Muscle layer of colon (tissue), 2 donors: ENCODE measurements at regions not wholly inside any gene's neighbourhood (a gene's known extent, or its start where the extent isn't known, plus 50 kb on each side); places are given as distances from the start of the nearest gene placed in this dataset.

ENCODE experiments used
- H3K27ac ChIP-seq: one replicate; pipeline ENCODE4 v1.7.0; 2013; ENCODE audit warnings: low read depth, mild to moderate bottlenecking, low read length, moderate library complexity
- H3K27me3 ChIP-seq, 2 donors: one replicate each; pipeline ENCODE4 v1.7.0; 2013; ENCODE audit warnings: low read length in 2 of 2, mild to moderate bottlenecking in 2 of 2; ENCODE audit not compliant: insufficient read depth in 2 of 2, control insufficient read depth in 1 of 2
- H3K36me3 ChIP-seq: one replicate; pipeline ENCODE4 v1.7.0; 2013; ENCODE audit warnings: mild to moderate bottlenecking, low read length; ENCODE audit not compliant: insufficient read depth
- H3K4me1 ChIP-seq: one replicate; pipeline ENCODE4 v1.7.0; 2013; ENCODE audit warnings: mild to moderate bottlenecking, low read length; ENCODE audit not compliant: insufficient read depth
- H3K4me3 ChIP-seq, 2 donors: one replicate each; pipeline ENCODE4 v1.7.0; 2013; ENCODE audit warnings: low read length in 2 of 2, low read depth in 1 of 2, mild to moderate bottlenecking in 1 of 2, moderate library complexity in 1 of 2
- H3K9ac ChIP-seq: one replicate; pipeline ENCODE4 v1.7.0; 2013; ENCODE audit warnings: low read length
- H3K9me3 ChIP-seq: one replicate; pipeline ENCODE4 v1.7.0; 2013; ENCODE audit warnings: mild to moderate bottlenecking, low read length
- donor health status: abdominal sarcoma.
- donor health status: Adenocarcinoma of cecum.

DNA sequence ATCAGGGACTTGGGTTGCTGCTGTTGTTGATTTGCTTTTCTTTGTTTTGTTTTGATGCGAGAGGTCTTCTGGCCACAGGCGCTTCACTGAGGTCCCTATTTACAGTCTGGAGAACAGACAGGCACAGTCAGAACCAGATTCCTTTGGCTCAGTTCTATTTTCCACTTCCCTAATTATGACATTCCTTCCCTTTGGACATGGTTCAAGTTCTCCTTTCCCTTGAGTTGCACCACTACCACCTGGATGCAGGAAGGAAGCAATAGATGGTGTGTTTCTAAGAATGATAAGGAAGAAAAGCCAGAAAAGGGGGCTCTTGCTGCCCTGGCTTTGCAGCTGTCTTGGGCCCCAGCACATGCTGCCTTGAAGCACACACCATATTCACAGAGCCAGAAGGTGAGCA, 160.6 kb downstream of the MAF start:
- Histone ChIP-seq H3K27me3 (no peaks in the 10 kb centered on the region), H3K27ac (no peak overlapping the region), H3K4me3 (no peak overlapping the region), H3K9me3 (no peaks in the 10 kb centered on the region), H3K36me3 (no peaks in the 10 kb centered on the region), H3K9ac (no peak overlapping the region), H3K4me1 (no peaks in the 10 kb centered on the region)

DNA sequence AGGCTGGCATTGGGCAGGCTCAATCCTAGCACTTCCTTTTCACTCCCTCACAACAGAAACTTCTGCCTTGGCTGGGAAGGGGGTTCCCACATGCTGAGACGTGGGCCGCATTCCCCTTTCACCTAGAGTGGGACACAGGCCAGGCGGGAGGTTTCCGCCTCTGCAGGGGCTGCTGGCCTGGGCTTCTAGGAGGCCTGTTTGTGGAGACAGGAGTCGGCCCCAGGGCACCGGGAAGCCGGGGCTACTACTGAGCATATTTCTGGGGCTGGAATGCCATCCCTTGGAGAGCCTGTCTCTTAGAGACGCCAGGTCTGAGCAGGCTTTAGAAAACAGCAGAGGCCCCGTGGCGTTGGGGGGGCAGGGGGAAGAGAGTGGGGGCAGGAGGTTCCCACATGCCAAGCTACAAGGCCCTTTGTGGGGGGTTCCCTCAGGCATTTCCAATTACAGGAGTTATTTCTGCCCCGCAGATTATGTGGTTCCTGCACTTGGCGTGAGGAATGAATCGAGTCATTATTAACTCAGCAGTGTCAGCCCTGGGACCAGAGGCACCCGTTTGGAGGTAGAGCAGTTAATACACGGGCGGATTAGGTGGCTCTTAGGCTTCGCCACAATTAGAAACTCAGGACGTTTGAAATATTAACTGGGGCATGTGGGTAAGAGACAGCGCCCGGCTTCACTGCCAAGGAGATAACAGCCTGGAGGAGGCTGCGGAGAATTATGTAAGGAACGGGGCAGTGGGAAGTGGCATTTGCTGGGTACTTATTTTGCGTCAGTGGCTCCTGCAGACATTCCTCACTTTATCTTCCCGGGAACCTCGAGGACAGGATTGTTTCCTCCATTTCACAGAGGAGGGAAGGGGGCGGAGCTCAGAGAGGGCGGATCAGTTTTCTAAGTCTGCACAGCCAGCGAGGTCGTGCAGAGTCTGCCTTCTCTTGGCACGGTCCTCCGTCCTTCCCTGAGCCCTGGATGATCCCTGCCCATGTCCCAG, 162.5 kb downstream of the MAF start:
- H3K4me1 ChIP-seq = no peaks in the 10 kb centered on the region
- no peaks in the 10 kb centered on the region for H3K27me3 ChIP-seq
- no peaks in the 10 kb centered on the region for H3K9me3 ChIP-seq
- H3K9ac ChIP-seq = no peak overlapping the region
- no peaks in the 10 kb centered on the region for H3K36me3 ChIP-seq
- no peak overlapping the region for H3K4me3 ChIP-seq
- no peak overlapping the region for H3K27ac ChIP-seq

GRCh38 chr16:79436885-79437284, 163.7 kb downstream of the MAF start:
- Histone ChIP-seq H3K27ac (no peak overlapping the region), H3K4me3 (no peak overlapping the region), H3K9me3 (no peaks in the 10 kb centered on the region), H3K36me3 (no peaks in the 10 kb centered on the region), H3K9ac (no peak overlapping the region), H3K4me1 (no peaks in the 10 kb centered on the region), H3K27me3 (no peaks in the 10 kb centered on the region)

- H3K4me1 ChIP-seq = peaks cover 12% of the 10 kb centered on the region
- no peak overlapping the region for H3K9ac ChIP-seq
- no peaks in the 10 kb centered on the region for H3K9me3 ChIP-seq
- H3K36me3 ChIP-seq = no peaks in the 10 kb centered on the region
- H3K27me3 ChIP-seq = no peaks in the 10 kb centered on the region
- H3K4me3 ChIP-seq = no peak overlapping the region
- H3K27ac ChIP-seq = no peak overlapping the region
Observed at GRCh38 chr16:79434771-79435170, 165.8 kb downstream of the MAF start.

DNA sequence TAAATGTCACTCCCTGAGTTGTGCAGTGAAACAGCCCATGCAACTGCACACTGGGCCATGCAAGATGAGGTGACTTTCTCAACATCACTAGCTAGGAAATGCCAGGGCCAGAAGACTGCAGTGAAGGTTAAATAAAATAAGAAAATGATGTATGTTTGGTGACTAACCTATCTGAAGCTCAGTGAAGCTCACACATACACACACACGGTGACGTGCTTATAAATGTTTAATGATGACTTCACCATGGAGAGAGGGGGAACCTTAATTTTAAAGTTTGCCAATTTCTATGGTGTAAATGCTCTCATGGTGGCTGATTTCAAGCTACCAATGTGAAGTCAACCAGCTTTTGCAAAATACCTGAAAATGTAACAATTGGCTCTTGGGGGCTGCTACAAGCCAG, 166.4 kb downstream of the MAF start:
- H3K4me3 ChIP-seq = no peak overlapping the region
- H3K9ac ChIP-seq = no peak overlapping the region
- no peaks in the 10 kb centered on the region for H3K36me3 ChIP-seq
- peaks cover 16% of the 10 kb centered on the region for H3K4me1 ChIP-seq
- no peaks in the 10 kb centered on the region for H3K27me3 ChIP-seq
- no peak overlapping the region for H3K27ac ChIP-seq
- H3K9me3 ChIP-seq = no peaks in the 10 kb centered on the region

- Histone ChIP-seq H3K27ac (no peak overlapping the region), H3K4me1 (peaks cover 16% of the 10 kb centered on the region), H3K9ac (no peak overlapping the region), H3K4me3 (no peak overlapping the region), H3K9me3 (no peaks in the 10 kb centered on the region), H3K36me3 (no peaks in the 10 kb centered on the region), H3K27me3 (no peaks in the 10 kb centered on the region)
Observed at GRCh38 chr16:79431923-79432322, 168.6 kb downstream of the MAF start.

GRCh38 chr16:79430191-79430678, 170.3 kb downstream of the MAF start:
- H3K9ac ChIP-seq = no peak overlapping the region

GRCh38 chr16:79429381-79430190, 171.0 kb downstream of the MAF start:
- peak overlapping the region in 1 of 2 donors; percentile 15 for H3K4me3 ChIP-seq
- no peaks in the 10 kb centered on the region for H3K27me3 ChIP-seq
- H3K4me1 ChIP-seq = peaks cover 16% of the 10 kb centered on the region
- no peaks in the 10 kb centered on the region for H3K9me3 ChIP-seq
- H3K9ac ChIP-seq = no peak overlapping the region
- no peaks in the 10 kb centered on the region for H3K36me3 ChIP-seq
- H3K27ac ChIP-seq = no peak overlapping the region

More at GRCh38 chr16:79430191-79430678, 170.3 kb downstream of the MAF start:
- Histone ChIP-seq H3K4me1 (peaks cover 16% of the 10 kb centered on the region), H3K27me3 (no peaks in the 10 kb centered on the region), H3K4me3 (peak overlapping the region in 1 of 2 donors; percentile 15), H3K9me3 (no peaks in the 10 kb centered on the region), H3K27ac (no peak overlapping the region), H3K36me3 (no peaks in the 10 kb centered on the region)

- Histone ChIP-seq H3K4me3 (no peak overlapping the region), H3K36me3 (no peaks in the 10 kb centered on the region), H3K4me1 (peaks cover 16% of the 10 kb centered on the region), H3K9ac (no peak overlapping the region), H3K27me3 (no peaks in the 10 kb centered on the region), H3K9me3 (no peaks in the 10 kb centered on the region), H3K27ac (no peak overlapping the region)
Observed at GRCh38 chr16:79426663-79427062, 173.9 kb downstream of the MAF start.

DNA sequence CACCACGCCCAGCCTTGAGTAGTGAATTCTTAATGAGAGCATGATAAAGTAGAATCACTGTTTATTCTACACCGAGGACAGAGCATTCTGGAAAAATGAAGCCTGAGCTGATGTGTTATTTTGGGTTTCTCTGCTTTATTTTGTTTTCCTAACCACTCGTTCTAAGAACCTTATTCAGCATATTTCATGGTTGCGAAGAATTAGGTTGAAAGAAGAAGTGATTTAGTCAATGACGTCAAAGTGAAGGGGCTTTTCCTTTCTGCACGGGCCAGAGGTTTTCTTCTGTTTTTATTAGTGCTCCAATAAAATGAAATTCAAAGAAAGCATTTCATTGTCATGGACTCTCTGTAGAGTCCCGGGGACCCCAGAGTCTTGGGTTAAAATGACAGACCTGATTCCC, 178.5 kb downstream of the MAF start:
- no peaks in the 10 kb centered on the region for H3K9me3 ChIP-seq
- no peaks in the 10 kb centered on the region for H3K27me3 ChIP-seq
- no peaks in the 10 kb centered on the region for H3K4me1 ChIP-seq
- H3K9ac ChIP-seq = no peak overlapping the region
- no peaks in the 10 kb centered on the region for H3K36me3 ChIP-seq
- no peak overlapping the region for H3K27ac ChIP-seq
- H3K4me3 ChIP-seq = no peak overlapping the region

GRCh38 chr16:79421126-79421525, 179.4 kb downstream of the MAF start:
- Histone ChIP-seq H3K27ac (no peak overlapping the region), H3K4me3 (no peak overlapping the region), H3K9me3 (no peaks in the 10 kb centered on the region), H3K9ac (no peak overlapping the region), H3K36me3 (no peaks in the 10 kb centered on the region), H3K4me1 (no peaks in the 10 kb centered on the region), H3K27me3 (no peaks in the 10 kb centered on the region)
